ENCODE measurements at regions not wholly inside any gene's neighbourhood (a gene's known extent, or its start where the extent isn't known, plus 50 kb on each side); places are given as distances from the start of the nearest gene placed in this dataset.

DNA sequence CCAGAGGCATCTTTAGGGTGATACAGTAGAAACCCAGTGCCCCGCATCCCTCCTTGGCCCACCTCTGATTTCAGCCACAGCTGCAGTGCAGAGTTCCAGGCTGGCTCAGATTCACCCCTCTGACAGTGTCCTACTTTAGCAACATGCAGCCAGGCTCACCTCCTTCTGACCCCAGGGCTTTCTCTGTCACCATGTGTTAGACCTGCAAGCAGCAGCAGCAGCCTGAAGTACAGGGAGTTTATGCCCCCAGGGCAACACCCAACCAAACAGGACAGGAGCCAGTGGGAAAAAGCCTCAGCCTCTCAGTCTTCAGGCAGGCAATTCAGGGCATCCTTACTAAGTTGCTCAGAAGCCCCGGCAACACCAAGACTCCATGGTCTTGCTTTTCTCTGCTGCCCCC, 109.0 kb upstream of the PLXNA4 start:
- ATAC-seq, result no peak
- WGBS (ENCODE audit: missing lambda C conversion rate), result 85% methylated on average over 2 of the region's 2 CpGs
- no peak for TF ChIP-seq RFX5 (IDR thresholded peaks at IDR 0.05)
- TF ChIP-seq, protein P1, sequence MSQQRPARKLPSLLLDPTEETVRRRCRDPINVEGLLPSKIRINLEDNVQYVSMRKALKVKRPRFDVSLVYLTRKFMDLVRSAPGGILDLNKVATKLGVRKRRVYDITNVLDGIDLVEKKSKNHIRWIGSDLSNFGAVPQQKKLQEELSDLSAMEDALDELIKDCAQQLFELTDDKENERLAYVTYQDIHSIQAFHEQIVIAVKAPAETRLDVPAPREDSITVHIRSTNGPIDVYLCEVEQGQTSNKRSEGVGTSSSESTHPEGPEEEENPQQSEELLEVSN (IDR thresholded peaks at IDR 0.05; ENCODE audit: borderline replicate concordance, low read depth), result no peak
- no peak for TF ChIP-seq MAFK (IDR thresholded peaks at IDR 0.05; ENCODE audit: partially characterized antibody)
- no peak for TF ChIP-seq CBX2 (IDR thresholded peaks at IDR 0.05; ENCODE audit: borderline replicate concordance, low read depth)
- TF ChIP-seq, protein P2, sequence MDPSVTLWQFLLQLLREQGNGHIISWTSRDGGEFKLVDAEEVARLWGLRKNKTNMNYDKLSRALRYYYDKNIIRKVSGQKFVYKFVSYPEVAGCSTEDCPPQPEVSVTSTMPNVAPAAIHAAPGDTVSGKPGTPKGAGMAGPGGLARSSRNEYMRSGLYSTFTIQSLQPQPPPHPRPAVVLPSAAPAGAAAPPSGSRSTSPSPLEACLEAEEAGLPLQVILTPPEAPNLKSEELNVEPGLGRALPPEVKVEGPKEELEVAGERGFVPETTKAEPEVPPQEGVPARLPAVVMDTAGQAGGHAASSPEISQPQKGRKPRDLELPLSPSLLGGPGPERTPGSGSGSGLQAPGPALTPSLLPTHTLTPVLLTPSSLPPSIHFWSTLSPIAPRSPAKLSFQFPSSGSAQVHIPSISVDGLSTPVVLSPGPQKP (IDR thresholded peaks at IDR 0.05; ENCODE audit: low read depth, low read length), result no peak
- no peak for TF ChIP-seq CEBPB (IDR thresholded peaks at IDR 0.05)
- no peak for TF ChIP-seq CHD4 (IDR thresholded peaks at IDR 0.05; ENCODE audit: borderline replicate concordance)
- TF ChIP-seq, protein P3, sequence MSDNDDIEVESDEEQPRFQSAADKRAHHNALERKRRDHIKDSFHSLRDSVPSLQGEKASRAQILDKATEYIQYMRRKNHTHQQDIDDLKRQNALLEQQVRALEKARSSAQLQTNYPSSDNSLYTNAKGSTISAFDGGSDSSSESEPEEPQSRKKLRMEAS (IDR thresholded peaks at IDR 0.05), result no peak
- no peak for TF ChIP-seq TFCP2L1 (CRISPR knock-in tag; IDR thresholded peaks at IDR 0.05)
- TF ChIP-seq ZNF302 (CRISPR knock-in tag; IDR thresholded peaks at IDR 0.05), result no peak
- TF ChIP-seq MAZ (IDR thresholded peaks at IDR 0.05; ENCODE audit: borderline replicate concordance, low read depth, low read length), result no peak
- FAIRE-seq, result no peak
- Histone ChIP-seq H3K9me3 (no peaks in the 10 kb centered on the region), H3K27ac (no peak overlapping the region), H3K4me1 (no peaks in the 10 kb centered on the region), H3K4me2 (no peak overlapping the region), H3K4me3 (no peak overlapping the region)
- DNase-seq (ENCODE audit: low read depth in 1 of 2, low spot score in 1 of 2), result no peak
- POLR2A ChIA-PET, result no interaction called here
- CTCF ChIA-PET, result interaction anchor here (1.0 kb wide), 1 partner anchor 826 kb away, joined by 3 read pairs; no protein-coding TSS in a partner anchor

DNA sequence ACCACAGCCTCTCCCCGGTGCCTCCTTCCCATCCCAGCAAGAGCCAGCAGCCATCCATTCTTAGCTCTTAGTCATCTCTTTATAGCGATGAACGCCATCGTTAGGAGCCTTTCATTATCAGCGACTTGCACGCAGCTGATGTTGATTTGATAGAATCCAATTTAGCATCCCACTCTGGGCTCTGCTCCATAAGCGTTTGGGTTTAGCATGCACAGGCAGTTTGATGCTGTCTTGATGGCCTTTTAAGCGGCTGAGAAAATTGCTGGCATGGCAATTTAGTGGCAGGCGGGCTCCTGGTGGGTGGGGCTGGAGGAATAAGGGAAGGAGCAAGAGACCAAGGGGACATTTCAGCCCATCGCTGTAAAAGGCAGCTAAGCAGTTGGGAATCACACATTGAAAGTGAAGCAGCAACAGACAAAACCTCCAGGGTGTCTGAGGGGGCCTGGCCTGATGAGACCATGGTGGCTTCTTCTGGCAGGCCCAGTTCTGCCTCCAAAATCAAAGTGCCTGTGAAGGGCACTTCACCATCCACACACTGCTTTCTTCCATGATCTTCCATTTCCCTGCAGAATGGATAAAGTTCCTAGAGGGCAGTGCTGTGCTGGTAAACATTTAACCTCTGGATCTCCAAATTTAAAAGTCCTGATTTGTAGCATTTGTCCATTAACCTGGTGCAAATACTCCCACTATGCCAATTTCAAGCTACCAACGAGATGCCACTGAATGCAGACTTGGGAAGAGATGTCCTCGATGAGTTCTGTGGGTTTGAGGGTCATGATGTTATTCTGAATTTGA, 107.8 kb upstream of the PLXNA4 start:
- H3K4me2 ChIP-seq, result no peak overlapping the region
- H3K9me3 ChIP-seq, result no peaks in the 10 kb centered on the region
- TF ChIP-seq, protein P4, sequence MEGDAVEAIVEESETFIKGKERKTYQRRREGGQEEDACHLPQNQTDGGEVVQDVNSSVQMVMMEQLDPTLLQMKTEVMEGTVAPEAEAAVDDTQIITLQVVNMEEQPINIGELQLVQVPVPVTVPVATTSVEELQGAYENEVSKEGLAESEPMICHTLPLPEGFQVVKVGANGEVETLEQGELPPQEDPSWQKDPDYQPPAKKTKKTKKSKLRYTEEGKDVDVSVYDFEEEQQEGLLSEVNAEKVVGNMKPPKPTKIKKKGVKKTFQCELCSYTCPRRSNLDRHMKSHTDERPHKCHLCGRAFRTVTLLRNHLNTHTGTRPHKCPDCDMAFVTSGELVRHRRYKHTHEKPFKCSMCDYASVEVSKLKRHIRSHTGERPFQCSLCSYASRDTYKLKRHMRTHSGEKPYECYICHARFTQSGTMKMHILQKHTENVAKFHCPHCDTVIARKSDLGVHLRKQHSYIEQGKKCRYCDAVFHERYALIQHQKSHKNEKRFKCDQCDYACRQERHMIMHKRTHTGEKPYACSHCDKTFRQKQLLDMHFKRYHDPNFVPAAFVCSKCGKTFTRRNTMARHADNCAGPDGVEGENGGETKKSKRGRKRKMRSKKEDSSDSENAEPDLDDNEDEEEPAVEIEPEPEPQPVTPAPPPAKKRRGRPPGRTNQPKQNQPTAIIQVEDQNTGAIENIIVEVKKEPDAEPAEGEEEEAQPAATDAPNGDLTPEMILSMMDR (IDR thresholded peaks at IDR 0.05), result 0 out of 3 replicates have a peak, but pooled peaks have one; percentile 8
- TF ChIP-seq ZNF302 (CRISPR knock-in tag; IDR thresholded peaks at IDR 0.05), result no peak
- TF ChIP-seq CEBPB (IDR thresholded peaks at IDR 0.05), result no peak
- no peak for TF ChIP-seq TFCP2L1 (CRISPR knock-in tag; IDR thresholded peaks at IDR 0.05)
- TF ChIP-seq ZSCAN20 (CRISPR knock-in tag; IDR thresholded peaks at IDR 0.05), result no peak
- TF ChIP-seq POLR2AphosphoS2 (conservative IDR thresholded peaks at IDR 0.05; ENCODE audit: low read length), result no peak
- no peak for TF ChIP-seq ZFP36 (IDR thresholded peaks at IDR 0.05; ENCODE audit: borderline replicate concordance, partially characterized antibody)
- TF ChIP-seq GATA3 (IDR thresholded peaks at IDR 0.05; ENCODE audit: borderline replicate concordance), result no peak
- no peak for TF ChIP-seq SREBF2 (IDR thresholded peaks at IDR 0.05)
- peak; percentile 18 to 32; a peak in 1 of 5 replicates for TF ChIP-seq RAD21 (conservative IDR thresholded peaks at IDR 0.05 in 1 of 2, IDR thresholded peaks at IDR 0.05 in 1 of 2)
- TF ChIP-seq MAFK (IDR thresholded peaks at IDR 0.05; ENCODE audit: partially characterized antibody), result peak; percentile 69
- FAIRE-seq (no peak), DNase-seq (ENCODE audit: low read depth in 1 of 2, low spot score in 1 of 2) (no peak), ATAC-seq (no peak; a peak in 1 of 6 replicates)
- no peak overlapping the region for H3K27ac ChIP-seq
- H3K4me1 ChIP-seq, result no peaks in the 10 kb centered on the region
- 51% methylated on average over 12 of the region's 12 CpGs for WGBS (ENCODE audit: missing lambda C conversion rate)
- ChIA-PET POLR2A (no interaction called here), CTCF (interaction anchor here (0.7 to 1.0 kb wide), 3 partner anchors 184 to 995 kb away, joined by 3 read pairs; no protein-coding TSS in a partner anchor)
- H3K4me3 ChIP-seq, result no peak overlapping the region

DNA sequence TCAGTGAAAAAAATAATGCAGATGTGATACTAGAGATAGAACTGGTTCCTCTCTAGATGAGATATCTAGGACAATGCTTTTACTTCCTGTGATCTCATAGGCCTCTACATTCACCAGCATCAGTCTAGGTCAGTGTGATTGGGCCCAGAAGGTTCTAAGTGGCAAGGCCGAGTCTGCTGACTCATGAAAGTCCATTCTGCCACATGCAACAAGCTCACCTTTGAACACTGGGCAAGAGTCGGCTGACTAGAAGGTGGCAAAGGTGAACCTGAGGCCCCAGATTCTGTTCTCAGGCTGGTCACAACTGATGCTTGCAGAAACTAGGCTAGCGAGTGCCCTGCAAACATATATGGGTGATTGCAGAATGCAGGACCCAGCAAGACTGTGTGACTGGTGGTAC, 105.7 kb upstream of the PLXNA4 start:
- FAIRE-seq (no peak), ATAC-seq (no peak), DNase-seq (ENCODE audit: low read depth in 1 of 2, low spot score in 1 of 2) (no peak)
- ChIA-PET CTCF (interaction anchor here (0.8 to 1.4 kb wide), 3 partner anchors 25 to 101 kb away, joined by 3 to 4 read pairs (median 3); no protein-coding TSS in a partner anchor), POLR2A (no interaction called here)
- no peak overlapping the region for H3K27ac ChIP-seq
- no peak overlapping the region for H3K4me3 ChIP-seq
- H3K4me1 ChIP-seq, result no peaks in the 10 kb centered on the region
- H3K9me3 ChIP-seq, result no peaks in the 10 kb centered on the region
- no peak overlapping the region for H3K4me2 ChIP-seq
- TF ChIP-seq HEYL (CRISPR knock-in tag; IDR thresholded peaks at IDR 0.05) (no peak), NR3C1 (IDR thresholded peaks at IDR 0.05) (no peak), RAD21 (conservative IDR thresholded peaks at IDR 0.05 in 1 of 2, IDR thresholded peaks at IDR 0.05 in 1 of 2) (no peak)
- TF ChIP-seq, protein P5, sequence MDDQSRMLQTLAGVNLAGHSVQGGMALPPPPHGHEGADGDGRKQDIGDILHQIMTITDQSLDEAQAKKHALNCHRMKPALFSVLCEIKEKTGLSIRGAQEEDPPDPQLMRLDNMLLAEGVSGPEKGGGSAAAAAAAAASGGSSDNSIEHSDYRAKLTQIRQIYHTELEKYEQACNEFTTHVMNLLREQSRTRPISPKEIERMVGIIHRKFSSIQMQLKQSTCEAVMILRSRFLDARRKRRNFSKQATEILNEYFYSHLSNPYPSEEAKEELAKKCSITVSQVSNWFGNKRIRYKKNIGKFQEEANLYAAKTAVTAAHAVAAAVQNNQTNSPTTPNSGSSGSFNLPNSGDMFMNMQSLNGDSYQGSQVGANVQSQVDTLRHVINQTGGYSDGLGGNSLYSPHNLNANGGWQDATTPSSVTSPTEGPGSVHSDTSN (IDR thresholded peaks at IDR 0.05), result no peak
- TF ChIP-seq, protein P6, sequence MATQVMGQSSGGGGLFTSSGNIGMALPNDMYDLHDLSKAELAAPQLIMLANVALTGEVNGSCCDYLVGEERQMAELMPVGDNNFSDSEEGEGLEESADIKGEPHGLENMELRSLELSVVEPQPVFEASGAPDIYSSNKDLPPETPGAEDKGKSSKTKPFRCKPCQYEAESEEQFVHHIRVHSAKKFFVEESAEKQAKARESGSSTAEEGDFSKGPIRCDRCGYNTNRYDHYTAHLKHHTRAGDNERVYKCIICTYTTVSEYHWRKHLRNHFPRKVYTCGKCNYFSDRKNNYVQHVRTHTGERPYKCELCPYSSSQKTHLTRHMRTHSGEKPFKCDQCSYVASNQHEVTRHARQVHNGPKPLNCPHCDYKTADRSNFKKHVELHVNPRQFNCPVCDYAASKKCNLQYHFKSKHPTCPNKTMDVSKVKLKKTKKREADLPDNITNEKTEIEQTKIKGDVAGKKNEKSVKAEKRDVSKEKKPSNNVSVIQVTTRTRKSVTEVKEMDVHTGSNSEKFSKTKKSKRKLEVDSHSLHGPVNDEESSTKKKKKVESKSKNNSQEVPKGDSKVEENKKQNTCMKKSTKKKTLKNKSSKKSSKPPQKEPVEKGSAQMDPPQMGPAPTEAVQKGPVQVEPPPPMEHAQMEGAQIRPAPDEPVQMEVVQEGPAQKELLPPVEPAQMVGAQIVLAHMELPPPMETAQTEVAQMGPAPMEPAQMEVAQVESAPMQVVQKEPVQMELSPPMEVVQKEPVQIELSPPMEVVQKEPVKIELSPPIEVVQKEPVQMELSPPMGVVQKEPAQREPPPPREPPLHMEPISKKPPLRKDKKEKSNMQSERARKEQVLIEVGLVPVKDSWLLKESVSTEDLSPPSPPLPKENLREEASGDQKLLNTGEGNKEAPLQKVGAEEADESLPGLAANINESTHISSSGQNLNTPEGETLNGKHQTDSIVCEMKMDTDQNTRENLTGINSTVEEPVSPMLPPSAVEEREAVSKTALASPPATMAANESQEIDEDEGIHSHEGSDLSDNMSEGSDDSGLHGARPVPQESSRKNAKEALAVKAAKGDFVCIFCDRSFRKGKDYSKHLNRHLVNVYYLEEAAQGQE (IDR thresholded peaks at IDR 0.05), result no peak
- WGBS (ENCODE audit: missing lambda C conversion rate), result 50% methylated on average over 2 of the region's 3 CpGs

All from A549 (cell line).